ENCODE measurements at regions not wholly inside any gene's neighbourhood (a gene's known extent, or its start where the extent isn't known, plus 50 kb on each side); places are given as distances from the start of the nearest gene placed in this dataset.

DNA sequence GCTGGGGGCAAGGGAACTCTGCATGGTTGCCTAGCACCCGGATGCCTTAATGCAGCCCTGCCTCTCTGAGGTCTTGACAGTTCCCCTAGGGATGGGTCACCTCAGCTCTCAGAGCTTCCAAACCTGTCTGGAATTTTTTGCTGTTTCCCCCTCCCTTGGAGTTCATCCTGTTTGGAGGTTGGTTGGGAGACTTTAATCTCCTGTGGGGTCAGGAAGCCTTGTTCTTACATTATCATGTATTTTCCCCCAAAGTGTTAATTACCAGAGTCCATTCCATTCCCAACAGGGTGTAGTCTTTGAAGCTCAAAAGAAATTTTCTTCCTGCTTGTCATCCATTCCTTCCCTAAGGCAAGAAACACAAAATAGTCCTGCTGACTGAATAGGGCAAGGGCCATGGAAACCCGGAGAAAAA lies 150.3 kb upstream of the SPRY4 start:
- DNase-seq (ENCODE audit: low read depth) = no peak

DNA sequence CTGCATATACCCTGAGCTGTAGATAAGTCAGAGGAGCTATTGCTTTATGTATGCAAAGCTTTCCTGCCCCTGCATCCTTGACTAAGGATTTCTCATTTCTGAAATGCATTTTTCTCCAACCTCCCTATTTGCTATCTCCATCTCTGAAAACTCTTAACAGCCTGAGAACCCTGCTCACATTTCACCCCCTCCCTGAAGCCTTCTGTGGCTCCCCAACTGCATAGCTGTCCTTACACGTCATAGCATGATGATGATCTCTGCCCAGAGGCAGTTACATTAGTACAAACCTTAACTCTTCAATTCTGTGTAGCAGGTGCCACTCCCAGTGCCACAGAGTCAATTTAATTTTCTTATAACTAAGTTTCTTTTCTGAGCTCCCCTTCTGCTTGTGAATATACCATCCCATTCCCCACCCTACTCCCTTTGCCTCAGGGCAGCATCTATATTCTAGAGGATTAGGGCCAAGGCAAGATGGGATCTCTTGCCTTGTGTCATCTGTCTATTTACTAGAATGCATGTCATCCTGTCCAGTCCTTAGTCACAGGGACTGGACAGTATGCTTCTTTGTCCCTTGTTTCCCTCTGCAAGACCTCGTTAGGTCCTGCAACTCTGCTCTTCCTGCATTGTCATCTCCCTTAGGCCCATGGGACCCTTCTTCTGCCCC lies 149.7 kb upstream of the SPRY4 start:
- DNase-seq (ENCODE audit: low read depth) = no peak

GRCh38 chr5:142473038-142473437 lies 148.2 kb upstream of the SPRY4 start:
- no peak for DNase-seq (ENCODE audit: low read depth)

DNA sequence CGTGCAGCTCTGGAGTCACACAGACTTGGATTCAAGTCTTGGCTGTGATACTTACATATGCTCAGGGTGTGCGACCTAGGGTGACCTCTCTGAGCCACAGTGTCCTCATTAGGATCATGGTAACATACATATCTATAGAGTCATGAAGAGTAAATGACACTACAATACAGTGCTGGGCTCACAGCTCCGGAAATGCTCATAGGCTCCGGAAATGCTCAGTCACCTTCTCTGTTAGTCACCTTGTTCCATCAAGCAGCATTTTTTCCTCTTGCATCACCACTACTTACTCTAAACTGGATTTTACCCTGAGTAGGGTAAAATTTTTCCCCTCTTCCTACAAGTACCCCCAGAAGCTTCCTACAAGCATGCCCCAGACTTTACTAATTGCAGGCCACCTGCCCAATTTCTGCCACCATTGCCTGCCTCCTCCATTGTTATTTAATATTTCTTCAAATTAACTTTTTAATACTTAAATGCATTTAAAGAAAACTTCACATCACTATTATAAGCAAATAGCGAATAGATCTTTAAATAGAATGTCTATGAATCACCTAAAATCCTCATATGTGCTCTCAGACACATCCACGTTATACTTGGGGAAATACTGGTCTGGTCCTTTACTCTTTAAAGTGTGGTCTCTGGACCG lies 147.6 kb upstream of the SPRY4 start:
- DNase-seq (ENCODE audit: low read depth) = peak; percentile 27

GRCh38 chr5:142466195-142466971 lies 141.6 kb upstream of the SPRY4 start:
- no peak for DNase-seq (ENCODE audit: low read depth)

GRCh38 chr5:142465476-142465875 lies 140.7 kb upstream of the SPRY4 start:
- no peak for DNase-seq (ENCODE audit: low read depth)

DNA sequence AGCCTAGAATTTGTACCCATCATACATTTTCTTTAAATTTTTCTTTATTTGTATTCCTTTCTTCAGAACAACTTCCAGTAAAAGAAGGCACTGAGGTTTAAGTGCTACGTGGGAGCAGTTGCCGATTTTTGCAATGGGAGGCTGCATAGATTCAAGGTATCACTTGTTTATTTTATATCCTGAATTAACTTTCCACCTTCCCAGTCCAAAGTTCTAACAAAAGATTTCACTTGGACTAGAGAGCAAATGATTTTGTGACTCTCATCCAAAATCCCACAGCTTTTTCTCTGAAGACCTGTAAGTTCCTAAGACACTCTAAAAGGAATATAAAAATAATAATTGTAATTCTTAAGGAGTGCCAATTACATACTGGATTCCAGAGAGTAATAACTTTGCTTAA lies 139.1 kb upstream of the SPRY4 start:
- no peak for DNase-seq (ENCODE audit: low read depth)

GRCh38 chr5:142461028-142461590 lies 136.3 kb upstream of the SPRY4 start:
- no peak for DNase-seq (ENCODE audit: low read depth)

DNA sequence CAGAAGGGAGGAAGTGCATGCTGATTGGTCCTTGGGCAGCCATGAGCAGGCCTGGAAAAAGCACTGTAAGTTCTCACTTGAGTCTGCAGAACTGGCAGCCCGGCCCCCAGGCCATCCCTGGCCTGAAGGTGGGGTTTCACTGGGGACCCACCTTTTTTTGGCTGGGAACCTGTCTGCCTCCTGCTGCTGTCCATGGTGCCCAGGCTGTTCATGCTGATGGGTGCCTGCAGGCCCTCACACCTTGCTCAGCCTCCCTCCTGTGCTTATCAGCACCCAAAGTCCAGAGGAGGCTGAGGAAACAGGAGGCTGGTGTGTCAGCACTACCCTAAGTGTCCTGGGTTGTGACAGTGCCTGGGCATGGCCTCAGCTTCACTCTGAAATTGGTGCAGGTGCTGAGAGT lies 134.4 kb upstream of the SPRY4 start:
- DNase-seq (ENCODE audit: low read depth) = no peak

DNA sequence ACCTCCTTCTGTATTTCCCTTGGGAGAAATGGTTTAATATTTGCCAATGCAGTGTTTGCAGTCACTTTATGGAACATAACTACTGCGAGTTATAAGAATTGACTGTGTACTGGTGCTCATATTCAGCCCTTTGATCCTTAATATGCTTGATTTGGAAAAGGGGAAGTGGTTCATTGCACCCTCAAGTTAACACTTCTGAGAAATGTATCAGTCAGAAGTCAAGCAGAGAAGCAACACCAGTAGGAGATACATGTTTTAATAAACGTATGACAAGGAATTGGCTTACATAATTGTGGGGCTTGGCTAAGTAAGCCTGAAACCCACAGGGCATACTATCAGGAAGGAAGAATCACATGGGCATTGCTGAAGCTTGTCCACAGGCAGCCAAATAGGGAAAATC lies 131.0 kb upstream of the SPRY4 start:
- DNase-seq (ENCODE audit: low read depth) = no peak

DNA sequence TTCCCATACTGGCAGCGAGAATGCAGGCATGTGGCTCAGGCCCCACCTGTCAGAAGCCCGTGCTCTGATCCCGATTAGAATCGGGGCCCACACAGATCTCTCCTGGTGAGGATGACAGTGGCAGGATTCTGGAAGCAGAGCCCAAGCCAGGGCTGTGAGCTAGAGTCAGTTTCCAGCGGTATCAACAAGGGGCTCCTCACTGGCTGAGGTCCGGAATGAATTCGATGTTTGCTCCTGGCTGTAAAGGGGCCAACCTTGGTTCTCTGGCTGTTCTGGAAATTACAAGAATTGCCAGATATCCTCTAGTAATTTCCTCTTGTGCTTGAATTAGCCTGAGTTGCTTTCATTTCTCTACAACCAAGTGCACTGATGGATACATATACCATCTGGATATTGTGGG lies 129.1 kb upstream of the SPRY4 start:
- no peak for DNase-seq (ENCODE audit: low read depth)

GRCh38 chr5:142450419-142450818 lies 125.6 kb upstream of the SPRY4 start:
- no peak for DNase-seq (ENCODE audit: low read depth)

DNA sequence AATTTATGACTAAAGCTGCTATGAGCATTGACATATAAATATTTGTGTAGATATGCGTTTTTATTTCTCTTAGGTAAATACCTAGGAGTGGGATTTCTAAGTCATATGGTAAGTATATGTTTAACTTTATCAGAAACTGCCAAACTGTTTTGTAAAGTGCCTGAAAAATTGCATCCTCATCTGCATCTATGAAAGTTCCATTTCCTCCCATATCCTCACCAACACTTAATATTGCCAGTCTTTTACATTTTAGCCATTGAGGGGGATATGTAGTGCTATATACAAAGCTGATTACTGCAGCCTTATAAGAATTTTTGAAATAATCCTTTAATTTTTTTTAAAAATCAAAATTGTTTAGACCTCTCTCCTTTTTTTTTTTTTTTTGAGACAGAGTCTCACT lies 123.1 kb upstream of the SPRY4 start:
- DNase-seq (ENCODE audit: low read depth) = no peak

GRCh38 chr5:142446960-142447279 lies 122.1 kb upstream of the SPRY4 start:
- DNase-seq (ENCODE audit: low read depth) = no peak

- DNase-seq (ENCODE audit: low read depth) = peak; percentile 32
These were observed 121.5 kb upstream of the SPRY4 start for GRCh38 chr5:142446131-142446959.

DNA sequence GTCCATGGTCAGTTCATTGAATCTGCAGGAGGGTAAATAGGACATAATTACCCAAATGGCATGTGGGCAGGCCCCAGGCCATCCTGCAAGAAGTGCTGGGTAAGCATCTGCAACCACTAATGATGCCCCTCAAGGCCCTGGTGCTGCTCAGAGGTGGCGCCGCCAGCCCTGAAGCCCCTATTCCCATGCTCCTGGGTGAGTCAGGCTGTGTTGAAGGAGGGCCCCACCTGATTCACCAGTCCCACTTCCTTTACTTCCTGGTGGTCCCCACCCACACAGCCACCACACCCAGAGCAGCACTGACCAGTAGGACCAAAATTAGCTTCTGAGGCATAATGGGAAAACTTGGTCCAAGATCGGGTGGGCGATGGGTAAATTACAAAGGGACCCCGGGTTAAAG lies 120.4 kb upstream of the SPRY4 start:
- no peak for DNase-seq (ENCODE audit: low read depth)

GRCh38 chr5:142441616-142442015 lies 116.8 kb upstream of the SPRY4 start:
- no peak for DNase-seq (ENCODE audit: low read depth)

- DNase-seq (ENCODE audit: low read depth) = peak; percentile 67
These were observed 114.5 kb upstream of the SPRY4 start for GRCh38 chr5:142439207-142439860.

- peak; percentile 66 for DNase-seq (ENCODE audit: low read depth)
These were observed 113.8 kb upstream of the SPRY4 start for GRCh38 chr5:142438573-142438972.

GRCh38 chr5:142437563-142437962 lies 112.7 kb upstream of the SPRY4 start:
- DNase-seq (ENCODE audit: low read depth) = no peak

- DNase-seq (ENCODE audit: low read depth) = no peak
These were observed 110.7 kb upstream of the SPRY4 start for GRCh38 chr5:142435410-142436115.

All from fibroblast of gingiva (primary cell).